Activated CD8-positive, alpha-beta memory T cell treated with anti-CD3 and anti-CD28 coated beads, Interleukin-2, amount 50 U/mL, for 1 hour (primary cell): ENCODE measurements at regions not wholly inside any gene's neighbourhood (a gene's known extent, or its start where the extent isn't known, plus 50 kb on each side); places are given as distances from the start of the nearest gene placed in this dataset.
"Not testable (repeated sequence)": the region's sequence is repeated elsewhere in the genome, so short reads cannot be mapped to it uniquely, and the experiment has no call there.

Experiments used
- DNase-seq: peaks from one replicate; pipeline ENCODE4 v3.0.0-alpha.2; 2020; ENCODE audit errors: extremely low read depth

DNA sequence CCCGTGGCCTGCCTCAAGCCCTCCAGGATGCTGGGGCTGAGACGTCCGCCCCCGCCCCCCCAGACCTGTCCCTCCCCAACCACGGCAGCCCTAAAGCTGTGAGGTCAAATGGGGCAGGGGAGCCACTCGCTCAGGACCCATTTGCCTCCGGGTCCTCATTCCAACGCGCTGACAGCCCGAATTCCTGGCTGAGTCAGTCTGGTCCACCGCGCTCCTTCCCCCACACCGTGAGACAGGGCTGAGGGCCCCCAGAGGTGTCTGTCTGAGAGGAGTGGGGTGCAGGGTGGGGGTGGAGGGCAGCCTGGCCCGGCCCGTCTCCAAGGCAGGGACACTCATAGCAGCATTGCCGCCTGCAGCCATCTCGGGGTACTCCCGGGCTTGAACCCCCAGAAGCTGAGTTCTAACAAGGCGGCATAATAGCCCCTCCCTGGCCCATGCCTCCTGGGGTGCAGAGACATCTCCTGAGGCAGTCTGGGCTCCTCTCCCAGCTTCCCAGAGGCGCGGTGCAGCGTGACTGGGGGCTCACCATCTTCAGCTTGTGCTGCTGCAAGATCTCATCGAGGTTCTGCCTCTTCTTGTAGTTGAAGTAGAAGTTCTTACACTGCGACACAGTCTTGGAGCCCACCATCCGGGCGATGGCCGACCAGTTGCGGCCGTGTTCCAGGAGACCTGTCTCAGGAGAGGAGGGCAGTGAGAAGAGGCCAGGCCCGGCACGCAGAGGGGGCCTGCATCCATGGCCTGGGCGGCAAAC is 90.5 kb downstream of the RFLNA start:
- no peak for DNase-seq

DNA sequence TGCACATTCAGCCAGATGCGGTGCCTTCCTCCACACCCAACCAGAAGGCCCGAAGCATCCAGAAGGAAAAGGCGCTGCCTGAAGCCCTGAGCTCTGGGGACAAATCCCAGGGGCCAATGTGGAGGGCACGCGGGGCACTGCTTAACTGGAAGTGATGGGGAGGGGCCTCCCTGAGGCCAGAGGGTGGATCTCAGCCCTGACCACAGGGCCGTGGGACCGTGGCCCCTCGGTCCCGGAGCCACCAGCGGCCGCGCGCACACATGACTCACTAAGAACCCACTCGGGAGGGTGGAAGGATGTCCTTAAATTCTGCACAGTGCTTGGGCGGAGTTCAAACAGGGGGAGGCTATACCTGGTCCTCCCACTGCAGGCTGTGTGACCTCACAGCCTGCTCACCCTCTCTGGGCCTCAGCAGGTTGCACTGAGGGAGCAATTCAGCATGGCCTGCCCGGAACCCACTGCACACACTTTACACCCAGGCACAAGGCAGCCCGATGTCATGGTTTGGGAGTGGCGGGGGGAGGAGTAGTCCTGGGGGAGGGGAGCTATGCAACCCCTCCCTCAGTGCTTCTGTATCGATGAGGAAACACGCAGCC is 89.5 kb downstream of the RFLNA start:
- DNase-seq, result no peak

DNA sequence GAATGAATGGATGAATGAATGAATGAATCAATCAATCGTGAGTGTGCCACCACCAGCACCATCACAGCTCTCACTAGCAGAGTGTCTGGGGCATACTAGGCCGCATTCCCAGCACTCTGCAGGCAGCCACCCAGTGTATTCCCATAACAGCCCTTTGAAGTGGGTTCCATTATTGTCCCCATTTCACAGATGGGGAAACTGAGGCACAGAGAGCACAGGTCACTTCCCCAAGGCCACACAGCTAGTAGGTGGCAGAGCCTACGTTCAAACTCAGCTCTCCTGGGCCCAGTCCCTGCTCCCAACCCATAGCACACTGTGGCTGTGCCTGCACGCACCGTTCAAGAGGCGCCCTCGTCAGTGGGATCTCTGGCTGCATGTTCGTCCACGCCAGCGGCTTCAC is 88.1 kb downstream of the RFLNA start:
- DNase-seq, result no peak

GRCh38 chr12:124381456-124382296 is 86.8 kb downstream of the RFLNA start:
- no peak for DNase-seq

DNA sequence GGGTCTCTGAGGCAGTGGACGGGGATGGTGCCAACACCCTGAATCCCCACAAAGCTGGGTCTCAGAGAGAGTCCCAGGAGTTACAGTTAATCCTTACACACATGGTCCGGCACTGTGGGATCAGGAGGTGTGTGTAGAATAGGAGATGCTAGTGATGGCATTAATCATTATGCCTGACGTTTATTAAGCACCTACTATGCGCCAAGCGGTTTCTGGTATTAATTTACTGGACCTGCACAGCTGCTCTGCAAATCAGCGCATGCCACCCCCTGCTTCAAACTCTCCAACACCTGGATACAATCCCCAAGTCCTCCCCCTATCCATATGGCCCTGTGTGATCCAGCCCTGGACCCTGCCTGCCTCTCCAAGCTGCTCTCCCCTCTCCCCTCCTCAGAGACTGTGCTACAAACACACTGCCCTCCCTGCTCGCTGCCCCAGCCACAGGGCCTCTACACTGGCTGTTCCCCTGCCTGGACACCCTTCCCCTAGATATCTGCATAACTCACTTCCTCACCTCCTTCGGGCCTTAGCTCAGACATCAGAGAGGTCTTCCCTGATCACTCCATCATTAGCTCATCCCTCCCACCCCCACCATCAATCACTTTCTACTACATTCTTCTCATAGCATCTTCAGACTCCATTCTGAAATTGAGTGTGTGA is 86.0 kb downstream of the RFLNA start:
- DNase-seq, result no peak

DNA sequence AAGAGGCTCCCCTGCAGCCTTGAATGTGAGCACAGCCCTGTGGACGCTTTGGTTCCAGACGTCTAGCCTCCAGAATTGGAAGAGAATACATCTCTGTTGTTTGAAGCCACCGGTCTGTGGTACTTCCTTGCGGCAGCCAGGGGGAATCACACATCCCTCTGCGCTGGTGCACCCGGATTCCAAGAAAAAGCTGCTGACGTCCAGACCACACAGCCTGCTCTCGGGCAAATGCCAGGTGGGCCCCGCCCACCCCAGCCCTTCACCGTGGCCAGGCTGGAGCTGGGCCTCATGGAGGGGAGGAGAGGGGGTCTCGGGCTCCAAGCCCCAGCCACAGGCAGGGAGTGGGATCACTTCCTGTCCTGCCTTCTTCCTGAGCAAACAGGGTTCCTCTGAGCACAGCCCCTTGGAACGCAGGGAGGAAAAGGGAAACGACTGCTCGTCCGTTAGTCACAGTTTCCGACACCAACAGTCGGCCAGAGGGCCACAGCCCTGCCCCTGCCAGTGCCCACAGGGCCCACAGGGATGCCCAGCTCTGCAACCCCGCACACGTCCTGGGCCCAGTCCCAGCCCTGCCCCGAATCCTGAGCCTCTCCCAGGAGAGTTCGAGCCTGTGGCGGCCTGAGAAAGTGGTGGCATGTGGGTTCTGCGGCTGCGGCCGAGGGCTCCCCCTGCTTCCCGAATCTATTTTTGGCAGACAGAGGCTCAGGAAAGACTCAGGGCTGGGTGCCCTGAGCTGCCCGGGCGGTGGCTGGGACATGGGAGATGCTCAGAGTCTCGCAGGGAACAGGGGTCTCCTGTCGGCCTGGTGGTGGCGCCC is 85.3 kb downstream of the RFLNA start:
- no peak for DNase-seq

- no peak for DNase-seq
These were observed 84.6 kb downstream of the RFLNA start for GRCh38 chr12:124379379-124379937.

DNA sequence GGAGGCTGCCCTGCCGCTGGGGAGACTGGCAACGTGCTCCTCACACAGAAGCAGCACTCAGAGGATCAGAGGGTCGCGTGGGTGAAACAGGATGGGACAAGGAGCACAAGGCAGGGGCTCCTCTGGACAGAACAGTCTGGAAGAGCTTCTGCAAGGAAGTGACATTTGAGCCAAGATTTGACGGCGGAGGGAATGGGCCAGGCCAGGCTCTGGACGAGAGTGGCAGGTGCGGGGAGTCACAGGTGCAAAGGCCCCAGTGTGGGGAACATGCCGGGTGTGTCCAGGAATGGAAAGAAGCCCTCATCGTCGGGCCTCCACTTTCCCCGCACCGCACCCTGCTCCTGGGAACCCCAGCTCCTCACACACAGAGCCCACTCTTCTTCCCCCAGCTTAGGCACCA is 84.0 kb downstream of the RFLNA start:
- DNase-seq, result no peak

DNA sequence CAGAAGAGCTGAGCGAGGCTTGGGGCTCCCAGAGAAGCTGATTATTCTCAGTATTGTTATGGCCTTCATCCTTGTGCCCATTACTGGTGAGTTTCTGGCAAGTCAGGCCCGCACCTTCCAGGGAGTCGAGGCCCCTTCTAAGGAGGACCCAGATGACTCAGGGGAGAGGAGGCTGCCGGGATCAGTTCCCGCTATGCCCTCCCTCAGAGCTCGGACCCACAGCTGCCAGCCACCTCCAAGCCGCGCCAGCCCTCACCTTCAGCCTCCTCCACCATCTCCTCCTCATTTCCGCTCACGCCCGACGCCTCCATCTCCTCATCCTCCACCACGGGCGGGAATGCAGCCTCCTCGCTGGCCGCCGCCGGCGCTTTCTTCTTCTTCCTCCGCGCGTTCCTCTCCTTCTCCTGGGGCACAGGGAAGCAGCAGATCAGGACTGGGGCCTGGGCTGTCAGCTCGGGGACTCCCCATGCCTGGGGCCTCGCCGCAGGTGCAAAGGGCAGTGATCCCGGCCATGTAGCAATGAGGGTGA is 83.2 kb downstream of the RFLNA start:
- DNase-seq, result no peak

DNA sequence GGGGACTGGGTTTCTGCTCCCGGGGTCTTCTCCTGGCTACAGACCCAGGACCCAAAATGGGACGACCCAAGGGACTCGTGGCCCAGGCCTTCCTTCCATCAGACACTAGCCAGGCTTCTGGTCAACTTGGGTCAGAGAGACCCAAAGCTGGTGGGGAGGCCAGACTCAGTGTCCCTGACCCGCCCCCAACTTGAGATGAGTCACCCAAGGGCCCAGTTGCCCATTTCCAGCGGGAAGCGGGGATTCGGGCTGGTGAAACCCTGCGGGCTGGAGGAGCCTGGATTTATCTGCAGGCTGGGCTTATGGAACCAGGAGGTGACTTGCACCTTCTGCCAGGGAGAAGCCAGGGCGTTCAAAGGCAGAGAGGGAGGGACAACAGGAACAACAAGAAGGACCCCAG is 81.5 kb downstream of the RFLNA start:
- no peak for DNase-seq

DNA sequence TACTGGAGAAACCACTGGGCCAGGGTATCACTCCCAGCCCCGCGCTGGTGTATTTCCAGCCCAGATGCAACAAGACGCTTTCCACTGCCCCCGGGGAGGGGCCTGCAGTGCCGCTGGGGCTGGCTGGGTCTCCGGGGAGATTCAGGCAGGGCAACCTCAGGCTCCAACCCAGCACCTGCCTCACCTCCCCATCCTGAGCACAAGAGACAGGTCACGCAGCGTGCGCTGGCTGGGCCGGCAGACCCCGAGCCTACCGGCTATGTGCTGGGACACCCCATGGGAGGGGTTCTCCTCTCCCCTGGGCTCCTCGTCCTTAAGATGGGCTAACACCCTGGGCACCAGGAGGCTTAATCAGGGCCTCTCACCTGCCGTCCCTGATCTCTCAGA is 80.9 kb downstream of the RFLNA start:
- DNase-seq, result no peak

DNA sequence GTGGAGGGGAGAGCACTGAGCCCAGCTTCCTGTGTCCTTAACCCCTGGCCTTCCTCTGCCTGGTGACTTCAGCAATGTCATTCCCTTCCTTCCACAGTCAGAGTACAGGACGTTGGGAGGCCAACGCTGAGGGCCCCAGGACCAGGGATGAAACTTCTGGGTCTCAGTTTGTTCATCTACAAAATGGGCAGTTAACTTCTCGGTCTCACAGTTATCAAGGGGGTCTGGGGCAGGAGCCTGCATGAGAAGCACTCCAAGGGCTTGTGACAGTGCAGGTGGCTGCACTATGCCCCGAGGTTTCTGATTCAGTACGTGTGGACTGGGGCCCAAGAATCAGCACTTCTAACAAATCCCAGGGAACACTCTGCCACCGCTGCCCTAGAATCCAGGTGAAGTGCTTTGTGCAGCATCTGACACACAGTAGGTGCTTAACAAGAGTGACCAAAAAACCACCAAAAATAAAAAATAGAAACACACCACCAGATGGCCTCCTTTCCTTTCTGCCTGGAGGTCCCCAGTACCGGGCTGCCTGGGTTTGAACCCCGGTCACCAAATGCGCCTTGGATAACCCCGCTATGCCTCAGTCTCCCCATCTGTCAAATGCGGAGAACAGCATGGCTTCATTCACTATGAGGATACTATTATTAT is 80.4 kb downstream of the RFLNA start:
- DNase-seq, result no peak

- DNase-seq, result no peak
These were observed 79.7 kb downstream of the RFLNA start for GRCh38 chr12:124374567-124374966.

GRCh38 chr12:124374147-124374546 is 79.3 kb downstream of the RFLNA start:
- no peak for DNase-seq

GRCh38 chr12:124373701-124374100 is 78.8 kb downstream of the RFLNA start:
- not testable (repeated sequence) for DNase-seq

GRCh38 chr12:124372831-124373230 is 77.9 kb downstream of the RFLNA start:
- DNase-seq, result no peak

GRCh38 chr12:124371970-124372555 is 77.2 kb downstream of the RFLNA start:
- no peak for DNase-seq

- no peak for DNase-seq
These were observed 76.5 kb downstream of the RFLNA start for GRCh38 chr12:124371366-124371765.

GRCh38 chr12:124370851-124371250 is 76.0 kb downstream of the RFLNA start:
- DNase-seq, result no peak

DNA sequence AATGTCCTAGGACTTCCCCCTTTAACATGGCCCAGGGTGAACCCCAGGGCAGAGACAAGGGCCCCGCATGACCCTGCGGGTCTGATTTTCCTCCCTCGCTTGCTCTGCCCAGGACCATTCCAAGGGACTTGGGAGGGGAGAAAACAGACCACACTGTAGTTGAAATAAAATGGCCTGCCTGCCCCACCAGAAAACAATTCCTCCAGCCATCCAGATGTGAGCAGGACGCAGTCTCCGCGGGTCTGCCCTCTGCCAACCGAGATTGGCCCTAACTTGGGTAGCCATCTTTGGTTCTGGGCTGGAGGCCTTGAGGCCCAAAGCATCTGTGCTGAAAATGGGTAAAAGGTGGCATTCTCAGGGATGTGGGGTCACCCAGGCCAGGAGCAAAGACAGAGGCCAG is 75.5 kb downstream of the RFLNA start:
- DNase-seq, result no peak
